NCI-H748 (cell line): ENCODE measurements at regions not wholly inside any gene's neighbourhood (a gene's known extent, or its start where the extent isn't known, plus 50 kb on each side); places are given as distances from the start of the nearest gene placed in this dataset.

Experiments used
- DNase-seq: peaks from one replicate; lab custom pipeline; 2025; ENCODE audit not compliant: unreplicated experiment; lab: John Stamatoyannopoulos, UW

DNA sequence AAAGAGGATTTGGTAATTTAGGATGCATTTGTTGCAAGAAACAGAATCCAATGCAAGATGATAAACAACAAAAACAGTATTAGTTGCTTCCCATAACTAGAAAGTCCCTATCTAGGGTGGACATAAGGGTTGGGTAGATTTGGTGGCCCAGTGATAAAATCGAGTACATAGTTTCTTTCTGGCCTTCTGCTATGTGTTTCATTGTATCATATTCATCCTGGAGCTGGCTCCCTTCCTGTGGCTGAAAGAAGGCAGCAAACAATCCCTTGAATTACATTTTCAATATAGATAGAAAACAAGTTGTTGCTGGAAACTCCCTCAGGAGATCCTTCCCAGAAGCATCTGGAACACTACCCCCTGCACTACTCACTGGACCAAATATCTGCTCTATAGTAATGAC, 135.1 kb downstream of the ID4 start:
- no peak for DNase-seq

GRCh38 chr6:19976411-19977129, 139.4 kb downstream of the ID4 start:
- peak; percentile 100 for DNase-seq

- DNase-seq: no peak
Measured at GRCh38 chr6:19979059-19979458, 141.9 kb downstream of the ID4 start.

GRCh38 chr6:19979986-19980385, 142.8 kb downstream of the ID4 start:
- DNase-seq: no peak

GRCh38 chr6:19983374-19983773, 146.2 kb downstream of the ID4 start:
- DNase-seq: no peak

DNA sequence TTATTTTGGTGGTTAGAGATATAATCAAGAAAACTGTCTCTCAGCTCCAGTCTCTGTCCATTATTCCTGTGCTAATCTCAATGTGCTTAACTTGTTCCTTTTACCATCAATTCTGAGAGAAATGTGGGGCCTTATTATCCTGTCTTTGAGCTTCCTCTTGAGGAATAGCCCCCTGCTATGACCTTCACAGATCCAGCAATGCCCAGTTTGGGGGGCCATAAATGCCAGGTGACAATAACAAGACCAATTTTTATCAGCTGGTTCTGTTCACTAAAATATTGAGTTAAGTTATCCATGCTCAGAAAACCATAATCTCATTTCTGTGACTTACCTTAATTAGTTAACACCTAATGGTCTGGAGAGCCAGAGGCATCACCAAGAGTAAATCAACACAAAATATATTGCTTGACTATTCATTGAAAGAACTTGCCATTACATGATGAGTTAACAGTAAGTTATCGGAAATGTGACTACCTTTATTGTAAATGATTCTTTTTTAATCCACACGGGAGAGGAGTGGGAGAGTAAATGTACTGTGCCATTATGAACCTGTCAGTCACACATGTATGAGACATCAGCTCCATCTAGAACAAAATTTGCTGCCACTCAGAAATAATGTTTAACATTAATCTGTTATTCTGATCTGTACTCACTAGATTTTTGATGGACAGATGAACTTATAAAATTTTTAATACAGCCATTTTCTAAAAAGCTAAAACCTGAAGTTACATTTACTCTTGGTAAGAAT, 149.7 kb downstream of the ID4 start:
- no peak for DNase-seq

GRCh38 chr6:19988555-19988954, 151.4 kb downstream of the ID4 start:
- DNase-seq: no peak

GRCh38 chr6:19991176-19991575, 154.0 kb downstream of the ID4 start:
- no peak for DNase-seq

GRCh38 chr6:19994909-19995308, 157.7 kb downstream of the ID4 start:
- DNase-seq: no peak

DNA sequence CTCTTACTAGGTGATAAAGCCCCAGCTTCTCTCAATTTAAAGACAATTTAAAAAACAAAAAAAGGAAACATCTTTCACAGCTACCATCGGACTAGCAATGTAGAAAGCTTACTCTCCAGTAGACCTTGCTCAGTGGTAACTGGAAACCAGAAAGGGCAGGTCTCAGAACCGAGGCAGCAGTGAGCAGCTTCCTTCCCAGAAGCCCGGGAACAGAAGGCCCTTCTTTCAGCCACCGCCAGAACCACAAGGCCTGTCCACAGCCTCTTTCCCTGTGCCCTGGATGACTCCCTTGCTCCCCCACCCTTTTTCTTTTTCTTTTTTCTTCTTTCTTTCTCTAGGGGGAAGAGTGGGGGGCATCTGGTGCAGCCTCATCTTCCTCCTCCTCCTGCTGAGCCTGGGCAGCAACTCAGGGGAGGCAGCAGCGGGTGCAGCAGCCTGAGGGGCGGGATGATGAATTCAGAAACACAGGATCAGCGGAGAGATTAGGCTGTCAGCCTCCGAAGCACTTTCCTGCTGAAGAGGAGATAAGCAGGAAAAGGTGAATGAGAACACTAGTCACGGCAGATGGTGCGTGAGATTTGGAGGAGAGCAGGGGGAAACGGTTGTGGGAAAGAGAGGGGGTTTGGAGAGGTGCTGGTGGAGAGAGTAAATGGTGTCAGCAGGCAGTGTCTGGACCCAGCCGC, 158.5 kb downstream of the ID4 start:
- DNase-seq: peak; percentile 40

- no peak for DNase-seq
Measured at GRCh38 chr6:19997104-19997503, 159.9 kb downstream of the ID4 start.

DNA sequence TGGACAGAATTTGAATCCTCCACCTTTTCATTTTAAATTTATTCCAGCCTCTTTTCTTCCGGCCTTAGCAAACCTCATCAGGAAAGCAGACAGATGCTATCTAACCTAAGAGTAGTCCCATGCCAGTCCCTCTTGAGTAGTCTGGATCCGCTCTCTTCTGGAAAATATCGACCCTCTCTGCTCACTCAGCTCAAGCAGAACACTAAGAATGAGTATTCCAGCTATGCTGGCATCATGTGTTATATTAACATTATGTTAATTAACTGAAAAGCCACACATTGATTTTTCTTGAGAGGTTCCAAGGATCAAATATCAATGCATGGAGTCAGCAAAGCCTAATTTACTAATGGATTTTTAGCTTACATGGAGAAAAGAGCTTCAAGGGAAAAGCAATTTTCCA, 161.4 kb downstream of the ID4 start:
- peak; percentile 20 for DNase-seq

DNA sequence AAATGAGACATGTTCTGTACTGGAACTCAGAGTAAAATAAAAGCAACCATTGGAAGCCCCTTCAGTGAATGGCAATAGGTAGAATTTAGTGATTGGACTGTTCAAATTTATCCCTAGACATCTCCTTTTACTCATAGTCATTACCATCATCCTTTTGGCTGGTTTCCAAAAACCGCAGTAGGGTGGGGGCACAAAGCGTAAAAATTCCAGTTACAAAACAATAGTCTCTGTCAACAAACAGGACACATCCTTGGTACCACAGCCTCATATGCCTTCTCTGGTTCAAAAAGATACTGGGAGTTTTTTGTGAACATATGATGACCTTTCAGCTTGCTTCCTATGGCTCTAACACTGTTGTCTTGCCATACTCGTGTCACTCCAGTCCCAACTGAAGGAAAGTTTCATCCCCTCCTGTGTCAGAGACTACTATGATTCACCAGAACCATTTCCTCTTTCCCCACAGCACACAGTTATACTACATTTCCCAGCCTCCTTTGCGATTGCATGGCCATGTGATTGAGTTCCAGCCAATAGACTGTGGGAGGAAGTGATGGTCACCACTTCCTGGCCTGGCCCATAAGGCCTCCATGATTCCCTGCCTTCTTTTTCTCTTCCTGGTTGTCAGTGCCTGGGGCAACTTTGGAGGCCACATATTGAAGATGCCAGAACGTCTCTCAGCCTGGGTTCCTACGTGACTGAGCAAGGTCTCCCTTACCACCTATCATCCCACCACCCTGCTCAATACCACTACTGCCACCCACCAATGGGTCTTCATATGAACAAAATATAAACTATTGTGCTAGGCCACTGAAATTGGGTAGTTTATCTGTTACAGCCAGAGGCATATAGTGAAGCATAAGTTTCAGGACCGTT, 162.4 kb downstream of the ID4 start:
- DNase-seq: peak; percentile 91

DNA sequence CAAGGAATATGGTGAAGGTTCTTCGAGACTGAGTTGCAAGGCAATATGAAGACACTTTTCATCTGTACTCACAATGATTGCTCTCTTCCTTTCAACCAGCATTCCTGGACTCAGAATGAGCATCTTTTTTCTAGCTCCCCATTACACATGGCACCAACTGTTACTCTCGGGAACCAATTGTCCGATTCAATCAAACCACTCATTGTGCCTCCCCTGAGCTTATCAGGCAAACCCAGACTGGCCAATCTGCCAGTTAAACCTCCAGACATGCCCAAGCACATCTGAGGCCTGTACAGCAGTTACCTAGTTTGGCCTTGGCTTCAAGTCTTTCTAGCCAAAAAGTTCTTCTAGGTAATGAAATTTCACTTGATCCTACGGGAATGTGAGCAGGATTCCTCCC, 164.1 kb downstream of the ID4 start:
- DNase-seq: peak; percentile 73

DNA sequence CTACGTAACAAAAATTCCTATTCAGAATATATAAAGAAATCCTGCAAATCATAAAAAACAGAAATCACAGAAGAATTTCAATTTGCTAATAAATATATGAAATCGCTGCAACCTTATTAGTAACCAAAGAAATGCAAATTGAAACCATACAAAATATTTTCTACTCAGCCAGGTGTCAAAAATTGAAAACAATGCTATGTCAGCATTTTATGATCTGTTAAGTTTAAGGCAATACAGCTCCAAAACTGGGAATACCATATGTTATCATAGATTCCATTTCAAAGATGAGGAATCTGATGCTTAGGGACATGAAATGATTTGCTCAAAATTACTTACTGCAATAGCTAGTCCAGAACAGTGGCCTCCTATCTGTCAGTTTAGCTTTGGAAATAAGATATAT, 168.9 kb downstream of the ID4 start:
- no peak for DNase-seq

DNA sequence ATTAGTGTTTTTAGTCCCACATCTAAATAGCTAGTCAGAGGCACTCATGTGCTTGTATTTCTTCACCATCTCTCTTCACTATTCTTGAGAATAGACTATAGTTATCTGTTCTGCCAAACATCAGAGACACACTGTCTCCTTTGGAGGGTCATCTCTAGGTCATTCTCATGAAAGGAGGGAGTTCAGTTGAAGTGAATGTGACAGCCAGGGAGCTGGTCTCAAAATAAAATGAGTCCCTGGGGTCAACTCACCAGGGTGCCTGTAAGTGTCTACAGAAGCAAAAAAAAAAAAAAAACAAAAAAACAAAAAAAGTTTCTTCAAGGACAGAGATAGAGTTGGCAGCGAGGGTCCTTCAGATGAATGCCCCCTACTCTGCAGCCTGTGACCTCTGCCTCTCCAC, 171.0 kb downstream of the ID4 start:
- no peak for DNase-seq

DNA sequence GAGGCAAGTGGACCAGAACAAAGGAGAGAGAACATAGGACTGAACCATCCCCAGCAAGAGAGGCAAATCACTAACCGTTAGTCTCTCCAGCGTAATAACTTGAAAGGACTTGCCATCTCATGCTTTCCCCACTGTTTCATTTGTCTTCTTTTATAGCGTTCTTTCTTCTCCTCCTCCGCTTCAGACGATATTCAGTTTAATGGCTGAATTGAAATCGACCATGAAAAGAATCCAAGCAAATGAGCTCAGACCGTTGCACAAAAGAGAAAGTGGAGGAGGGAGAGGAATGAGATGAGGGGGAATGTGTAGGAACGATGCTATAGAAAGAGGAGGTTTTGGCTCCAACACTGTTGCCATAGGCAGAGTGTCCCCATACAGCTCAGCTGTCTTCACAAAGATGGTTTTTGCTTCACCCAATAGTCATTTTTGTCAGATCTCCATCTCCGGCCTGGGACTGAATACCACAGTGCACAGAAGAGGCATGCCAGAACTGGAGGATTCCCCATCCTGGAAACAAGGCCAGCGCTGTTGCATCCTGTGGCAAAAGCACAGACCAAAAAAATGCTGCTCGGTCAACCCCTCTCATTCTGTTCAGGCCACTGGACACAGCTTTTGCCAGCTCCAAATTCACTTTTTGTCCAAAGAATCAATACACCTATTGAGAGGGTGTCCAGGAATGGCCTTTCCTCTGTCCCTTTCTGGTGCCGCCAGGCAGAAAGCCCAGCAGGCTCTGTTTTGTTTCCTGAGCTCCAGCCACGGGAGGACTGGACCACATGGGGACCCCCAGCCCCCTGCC, 176.1 kb downstream of the ID4 start:
- DNase-seq: no peak

GRCh38 chr6:20014508-20014907, 177.3 kb downstream of the ID4 start:
- no peak for DNase-seq

DNA sequence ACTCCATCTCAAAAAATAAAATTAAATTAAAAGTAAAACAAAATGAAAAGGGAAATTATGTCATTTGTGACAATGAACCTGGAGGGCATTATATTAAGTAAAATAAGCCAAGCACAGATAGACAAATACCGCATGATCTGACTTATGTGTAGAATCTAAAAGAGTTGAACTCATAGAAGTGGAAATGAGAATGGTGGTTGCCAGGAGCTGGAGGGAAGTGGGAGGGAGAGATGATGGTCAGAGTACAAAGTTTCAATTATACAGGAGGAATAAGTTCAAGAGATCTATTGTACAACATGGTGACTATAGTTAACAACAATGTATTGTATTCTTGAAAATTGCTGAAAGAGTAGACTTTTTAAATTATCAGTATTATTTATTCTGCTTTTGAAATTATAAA, 183.4 kb downstream of the ID4 start:
- DNase-seq: no peak

GRCh38 chr6:20021795-20022194, 184.6 kb downstream of the ID4 start:
- peak; percentile 96 for DNase-seq
